ENCODE measurements at regions not wholly inside any gene's neighbourhood (a gene's known extent, or its start where the extent isn't known, plus 50 kb on each side); places are given as distances from the start of the nearest gene placed in this dataset.

- peaks cover 0 to 9% of the 10 kb centered on the region in 2 donors for H3K36me3 Mint-ChIP-seq
- no peaks in the 10 kb centered on the region for H3K9me3 Mint-ChIP-seq
- no peak for ATAC-seq
- no peak for DNase-seq (ENCODE audit: low spot score in 2 of 2)
- H3K27ac Mint-ChIP-seq, result no peak overlapping the region
Observed at GRCh38 chr6:80457439-80457933, 351.0 kb downstream of the BCKDHB start.

GRCh38 chr6:80456724-80457438, 350.4 kb downstream of the BCKDHB start:
- no peak overlapping the region for H3K27ac Mint-ChIP-seq
- ATAC-seq, result no peak

GRCh38 chr6:80454661-80455365, 348.3 kb downstream of the BCKDHB start:
- ATAC-seq (no peak), DNase-seq (ENCODE audit: low spot score in 2 of 2) (no peak)
- H3K27ac Mint-ChIP-seq, result no peak overlapping the region

More at GRCh38 chr6:80456724-80457438, 350.4 kb downstream of the BCKDHB start:
- Mint-ChIP-seq H3K9me3 (no peaks in the 10 kb centered on the region), H3K36me3 (peaks cover 0 to 9% of the 10 kb centered on the region in 2 donors)
- no peak for DNase-seq (ENCODE audit: low spot score in 2 of 2)

DNA sequence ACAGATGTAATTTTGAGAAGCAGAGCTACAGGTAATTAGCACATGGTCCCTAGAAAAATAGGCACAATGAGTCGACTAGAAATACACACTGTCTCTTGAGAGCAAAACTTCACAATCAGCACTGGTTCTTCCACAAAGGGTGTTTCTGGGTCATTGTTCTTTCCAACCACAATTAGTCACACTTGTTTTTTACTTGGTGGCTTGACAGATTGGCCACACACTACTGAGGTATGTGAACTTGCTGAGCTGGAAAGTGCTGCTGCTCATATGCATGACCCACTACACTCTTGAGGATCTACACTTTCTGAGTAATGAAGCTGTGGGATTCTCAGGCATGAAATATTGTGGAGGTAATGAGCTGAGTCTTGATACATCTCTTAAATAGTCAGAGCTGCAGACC, 347.7 kb downstream of the BCKDHB start:
- H3K27ac Mint-ChIP-seq, result no peak overlapping the region
- DNase-seq (ENCODE audit: low spot score in 2 of 2) (peak in 1 of 2 donors; percentile 2), ATAC-seq (peak; percentile 95 to 98)
- peaks cover 0 to 9% of the 10 kb centered on the region in 2 donors for H3K36me3 Mint-ChIP-seq
- no peaks in the 10 kb centered on the region for H3K9me3 Mint-ChIP-seq

More at GRCh38 chr6:80454661-80455365, 348.3 kb downstream of the BCKDHB start:
- peaks cover 0 to 9% of the 10 kb centered on the region in 2 donors for H3K36me3 Mint-ChIP-seq
- no peaks in the 10 kb centered on the region for H3K9me3 Mint-ChIP-seq

DNA sequence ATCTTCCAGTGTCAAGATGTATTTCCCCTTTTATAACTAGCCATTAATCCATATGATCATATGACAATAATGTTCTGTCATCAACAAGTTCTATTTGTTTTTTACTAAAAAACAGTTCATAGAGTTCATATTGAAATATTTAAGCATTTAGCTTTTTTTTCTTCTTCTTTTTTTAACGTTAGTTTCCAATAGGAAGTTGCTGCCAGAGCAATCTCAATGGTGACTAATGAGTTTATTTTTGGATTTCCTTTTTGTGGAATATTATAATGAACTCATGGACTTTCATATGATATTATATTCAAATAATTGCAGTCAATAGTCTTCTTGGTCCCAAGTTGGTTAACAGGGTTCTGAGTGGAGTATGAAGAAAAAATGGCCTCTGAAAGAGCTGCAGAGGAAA, 343.3 kb downstream of the BCKDHB start:
- ATAC-seq (no peak), DNase-seq (ENCODE audit: low spot score in 2 of 2) (no peak)
- H3K27ac Mint-ChIP-seq, result no peak overlapping the region
- no peaks in the 10 kb centered on the region for H3K36me3 Mint-ChIP-seq
- no peaks in the 10 kb centered on the region for H3K9me3 Mint-ChIP-seq

DNA sequence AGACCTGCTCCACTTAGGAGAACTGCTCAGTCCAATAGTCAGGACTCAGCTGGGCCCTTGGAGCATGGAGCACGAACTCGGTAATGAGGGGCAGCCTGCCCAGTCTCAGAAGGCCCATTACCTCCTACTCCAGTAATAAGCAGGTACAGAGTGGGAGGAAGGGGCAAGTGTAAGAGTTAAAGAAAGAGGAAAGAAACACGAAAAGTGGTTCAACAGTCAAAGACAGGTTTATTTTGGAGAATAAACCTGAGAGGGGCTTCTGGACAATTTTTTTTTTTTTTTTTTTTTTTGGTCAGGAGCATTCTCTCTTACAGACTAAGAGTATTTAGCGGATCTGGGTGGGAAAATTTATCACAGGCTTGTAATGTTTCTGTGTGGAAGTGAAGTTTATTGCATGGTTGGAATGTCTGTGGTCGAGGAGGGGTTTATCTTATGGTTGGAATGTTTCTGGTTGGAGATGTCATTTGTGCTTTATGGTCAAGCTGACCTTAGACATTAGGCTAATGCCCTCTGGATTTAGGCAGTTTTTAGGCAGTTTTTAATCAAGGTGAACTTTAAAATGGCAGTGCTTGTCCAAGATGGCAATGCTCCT, 340.1 kb downstream of the BCKDHB start:
- no peak for ATAC-seq
- Mint-ChIP-seq H3K27ac (no peak overlapping the region), H3K36me3 (no peaks in the 10 kb centered on the region), H3K9me3 (no peaks in the 10 kb centered on the region)
- DNase-seq (ENCODE audit: low spot score in 2 of 2), result no peak

DNA sequence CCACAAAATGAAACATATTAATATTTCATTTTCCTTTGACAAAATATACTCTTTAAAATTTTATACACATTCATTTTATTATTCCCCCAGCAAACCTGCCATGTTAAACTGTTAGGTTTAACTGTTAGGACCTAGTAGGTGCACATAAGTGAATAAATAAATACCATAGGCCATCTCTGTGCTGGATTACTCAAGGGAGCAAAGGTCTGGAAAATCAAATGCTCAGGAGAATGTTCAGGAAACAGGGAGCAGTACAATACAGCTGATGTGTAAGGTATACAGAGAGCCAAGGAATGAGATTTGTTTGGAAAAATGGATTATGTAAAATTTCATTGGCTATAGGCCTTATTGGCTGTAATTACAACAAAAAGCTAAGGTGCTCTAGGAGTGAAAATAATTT, 339.3 kb downstream of the BCKDHB start:
- no peak for DNase-seq (ENCODE audit: low spot score in 2 of 2)
- ATAC-seq, result no peak
- no peak overlapping the region for H3K27ac Mint-ChIP-seq
- H3K36me3 Mint-ChIP-seq, result no peaks in the 10 kb centered on the region
- H3K9me3 Mint-ChIP-seq, result no peaks in the 10 kb centered on the region

DNA sequence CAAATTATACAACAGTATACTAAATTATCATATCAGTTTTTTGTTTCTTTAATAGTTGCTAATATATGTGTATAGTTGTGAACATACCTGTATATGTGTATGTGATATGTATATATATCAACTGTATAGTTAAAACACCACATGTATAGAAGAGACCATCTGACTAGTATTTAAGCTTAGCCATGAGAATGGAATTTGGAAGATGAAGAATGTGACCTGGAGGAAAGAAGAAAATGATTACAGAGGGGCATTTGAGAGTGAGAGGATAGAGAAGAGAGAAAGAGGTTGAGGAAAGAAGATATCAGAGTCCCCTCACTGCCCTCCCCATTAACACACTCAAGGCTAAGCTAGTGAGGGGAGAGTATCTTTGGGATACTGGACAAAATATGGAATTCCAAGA, 335.9 kb downstream of the BCKDHB start:
- no peak overlapping the region for H3K27ac Mint-ChIP-seq
- no peak for ATAC-seq

DNA sequence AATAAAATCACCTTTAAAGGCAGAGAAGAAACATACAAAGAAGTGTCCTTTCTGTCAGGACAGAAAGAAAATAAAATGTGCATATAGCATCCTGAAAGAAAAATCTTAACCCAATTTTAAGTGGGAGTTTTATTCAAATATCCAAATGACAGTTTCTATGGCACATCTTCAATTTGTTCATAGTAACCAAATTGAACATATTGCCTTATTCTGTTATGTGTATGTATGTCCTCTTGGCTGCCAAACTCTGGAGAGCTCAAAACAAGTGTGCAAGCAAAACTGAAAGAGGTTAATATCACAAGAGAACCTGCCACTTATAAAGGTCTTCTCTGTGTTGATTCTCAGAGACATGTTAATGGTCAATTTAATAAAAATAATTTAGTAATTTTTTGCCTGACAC, 334.7 kb downstream of the BCKDHB start:
- H3K27ac Mint-ChIP-seq, result no peak overlapping the region
- H3K9me3 Mint-ChIP-seq, result no peaks in the 10 kb centered on the region
- DNase-seq (ENCODE audit: low spot score in 2 of 2) (no peak), ATAC-seq (no peak)
- H3K36me3 Mint-ChIP-seq, result no peaks in the 10 kb centered on the region

More for the DNA sequence above, 335.9 kb downstream of the BCKDHB start:
- no peaks in the 10 kb centered on the region for H3K9me3 Mint-ChIP-seq
- no peaks in the 10 kb centered on the region for H3K36me3 Mint-ChIP-seq
- no peak for DNase-seq (ENCODE audit: low spot score in 2 of 2)

GRCh38 chr6:80440496-80441115, 334.1 kb downstream of the BCKDHB start:
- H3K27ac Mint-ChIP-seq, result no peak overlapping the region
- no peaks in the 10 kb centered on the region for H3K36me3 Mint-ChIP-seq
- ATAC-seq, result no peak
- H3K9me3 Mint-ChIP-seq, result no peaks in the 10 kb centered on the region
- no peak for DNase-seq (ENCODE audit: low spot score in 2 of 2)

GRCh38 chr6:80439721-80440470, 333.4 kb downstream of the BCKDHB start:
- ATAC-seq (no peak), DNase-seq (ENCODE audit: low spot score in 2 of 2) (no peak)
- no peak overlapping the region for H3K27ac Mint-ChIP-seq
- no peaks in the 10 kb centered on the region for H3K36me3 Mint-ChIP-seq
- no peaks in the 10 kb centered on the region for H3K9me3 Mint-ChIP-seq

DNA sequence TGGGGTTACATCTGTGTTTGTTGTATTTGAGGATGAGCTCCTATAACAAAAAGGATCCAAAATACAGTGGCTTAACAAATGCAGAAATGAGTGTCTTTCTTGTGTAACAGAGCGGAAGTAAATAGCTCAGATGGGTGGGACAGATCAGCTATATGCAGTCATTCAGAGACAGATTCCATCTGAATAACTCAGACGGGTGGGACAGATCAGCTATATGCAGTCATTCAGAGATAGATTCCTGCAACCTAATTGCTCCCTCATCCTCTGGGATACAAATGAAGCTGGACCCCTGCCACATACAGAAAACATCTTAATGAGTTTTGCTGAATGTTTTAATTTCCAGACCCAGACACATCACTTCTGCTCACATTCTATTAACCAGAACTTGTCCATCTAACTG, 332.3 kb downstream of the BCKDHB start:
- H3K27ac Mint-ChIP-seq, result no peak overlapping the region
- no peak for ATAC-seq

DNA sequence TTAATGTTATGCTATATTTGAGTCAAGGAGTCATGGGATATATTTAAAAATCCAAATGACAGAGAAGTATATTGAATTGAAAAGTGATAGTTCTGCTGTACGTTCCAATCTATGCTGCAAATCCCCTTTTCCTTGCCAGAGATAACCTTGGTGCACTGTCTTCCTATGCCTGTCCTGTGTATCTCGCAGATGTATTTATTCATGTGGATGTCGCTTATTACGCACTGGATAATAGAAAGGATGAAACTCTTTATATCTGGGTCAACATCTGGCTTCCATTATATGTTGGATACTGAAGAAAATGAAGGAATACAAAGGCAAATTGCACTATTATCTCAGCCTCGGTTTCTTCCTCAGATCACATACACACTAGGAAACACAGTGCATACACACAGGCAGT, 331.3 kb downstream of the BCKDHB start:
- H3K9me3 Mint-ChIP-seq, result no peaks in the 10 kb centered on the region
- no peak for DNase-seq (ENCODE audit: low spot score in 2 of 2)
- ATAC-seq, result no peak
- no peak overlapping the region for H3K27ac Mint-ChIP-seq
- H3K36me3 Mint-ChIP-seq, result peaks cover 0 to 2% of the 10 kb centered on the region in 2 donors

More for the DNA sequence above, 332.3 kb downstream of the BCKDHB start:
- Mint-ChIP-seq H3K9me3 (no peaks in the 10 kb centered on the region), H3K36me3 (no peaks in the 10 kb centered on the region)
- DNase-seq (ENCODE audit: low spot score in 2 of 2), result no peak

GRCh38 chr6:80437221-80437620, 330.8 kb downstream of the BCKDHB start:
- ATAC-seq (no peak), DNase-seq (ENCODE audit: low spot score in 2 of 2) (no peak)
- H3K9me3 Mint-ChIP-seq, result peaks cover 3% of the 10 kb centered on the region in 2 donors
- H3K27ac Mint-ChIP-seq, result no peak overlapping the region
- peaks cover 0 to 8% of the 10 kb centered on the region in 2 donors for H3K36me3 Mint-ChIP-seq

GRCh38 chr6:80436663-80437062, 330.2 kb downstream of the BCKDHB start:
- H3K36me3 Mint-ChIP-seq, result peaks cover 0 to 10% of the 10 kb centered on the region in 2 donors
- peaks cover 5 to 6% of the 10 kb centered on the region in 2 donors for H3K9me3 Mint-ChIP-seq
- no peak overlapping the region for H3K27ac Mint-ChIP-seq
- ATAC-seq, result no peak
- no peak for DNase-seq (ENCODE audit: low spot score in 2 of 2)

GRCh38 chr6:80435457-80435856, 329.0 kb downstream of the BCKDHB start:
- Mint-ChIP-seq H3K9me3 (peaks cover 10 to 11% of the 10 kb centered on the region in 2 donors), H3K36me3 (peaks cover 0 to 16% of the 10 kb centered on the region in 2 donors), H3K27ac (no peak overlapping the region)
- no peak for ATAC-seq
- DNase-seq (ENCODE audit: low spot score in 2 of 2), result no peak

Data from activated naive CD4-positive, alpha-beta T cell treated with anti-CD3 and anti-CD28 coated beads, Interleukin-2, amount 50 U/mL, for 72 hours (primary cell).